GM19023 (cell line): ENCODE measurements at regions not wholly inside any gene's neighbourhood (a gene's known extent, or its start where the extent isn't known, plus 50 kb on each side); places are given as distances from the start of the nearest gene placed in this dataset.

Experiments used
- ATAC-seq: cut with Tn5 transposase; IDR thresholded peaks from one replicate; pipeline ENCODE4 v1.9.1; 2021; ENCODE audit warnings: mild to moderate bottlenecking, moderate library complexity; ENCODE audit not compliant: unreplicated experiment

- no peak for ATAC-seq
Measured at GRCh38 chr5:2255915-2256690, 373.4 kb upstream of the IRX4 start.

GRCh38 chr5:2254880-2255750 is 372.4 kb upstream of the IRX4 start:
- no peak for ATAC-seq

- no peak for ATAC-seq
Measured at GRCh38 chr5:2254406-2254805, 371.7 kb upstream of the IRX4 start.

DNA sequence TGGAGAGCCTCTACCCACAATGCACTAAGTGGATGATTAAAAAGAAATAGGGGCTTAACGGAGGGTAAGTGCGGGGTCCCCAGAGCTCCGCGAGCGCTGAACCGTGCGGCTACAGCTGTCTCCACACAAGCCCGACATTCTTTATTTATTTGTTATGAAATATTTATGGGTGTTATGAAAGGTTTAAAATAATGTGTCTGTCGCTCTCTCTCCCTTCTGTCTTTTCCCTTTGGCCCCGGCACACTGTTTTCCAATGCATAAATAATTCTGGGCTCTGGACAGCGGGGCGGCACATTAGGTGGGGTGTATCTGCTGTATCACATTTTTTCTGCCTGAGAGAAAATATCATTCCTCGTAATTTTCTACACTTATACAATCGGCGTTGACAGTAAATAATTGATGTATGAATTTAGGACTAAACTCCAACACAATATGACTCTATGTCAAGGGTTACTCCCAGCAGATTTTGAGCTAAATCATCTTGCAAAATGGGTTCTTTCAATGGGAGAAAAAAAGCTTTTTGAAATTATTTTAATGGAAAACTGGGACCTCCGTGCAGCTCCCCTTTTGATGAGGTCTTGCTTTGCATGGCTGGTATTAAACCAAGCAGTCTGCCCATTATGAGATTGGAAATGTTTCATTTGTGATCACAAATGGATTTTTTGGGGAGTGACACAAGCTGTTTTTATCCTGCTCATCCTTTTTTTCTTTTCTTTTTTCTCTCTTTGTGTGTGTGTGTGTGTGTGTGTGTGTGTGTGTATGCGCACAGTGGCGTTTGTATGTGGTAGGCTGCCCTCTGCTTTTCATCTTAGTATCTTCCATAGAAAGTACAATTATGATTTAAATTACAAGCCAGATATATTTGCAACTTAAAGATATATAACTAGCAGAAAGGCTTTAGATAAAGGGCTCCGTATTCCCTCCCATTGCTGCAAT is 370.6 kb upstream of the IRX4 start:
- no peak for ATAC-seq

DNA sequence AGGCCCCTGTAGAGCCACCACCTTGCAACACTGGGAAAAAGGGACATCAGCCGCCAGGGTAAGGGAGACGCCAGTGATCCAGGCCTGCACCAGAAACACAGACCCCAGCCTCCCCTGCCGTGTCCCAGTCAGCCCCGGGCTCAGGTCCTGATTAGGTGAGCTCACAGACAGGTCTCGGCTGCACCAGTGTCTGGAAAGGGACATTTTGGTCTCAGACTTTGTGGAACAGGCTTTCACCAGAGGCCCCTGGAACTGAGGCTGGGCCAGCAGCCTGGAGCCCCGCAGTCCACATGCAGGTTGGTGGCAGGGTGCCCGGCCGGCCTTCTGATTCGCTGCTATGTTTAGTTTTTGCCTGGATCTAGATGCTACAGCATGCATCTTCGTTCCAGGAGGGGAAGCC is 369.0 kb upstream of the IRX4 start:
- ATAC-seq: no peak

DNA sequence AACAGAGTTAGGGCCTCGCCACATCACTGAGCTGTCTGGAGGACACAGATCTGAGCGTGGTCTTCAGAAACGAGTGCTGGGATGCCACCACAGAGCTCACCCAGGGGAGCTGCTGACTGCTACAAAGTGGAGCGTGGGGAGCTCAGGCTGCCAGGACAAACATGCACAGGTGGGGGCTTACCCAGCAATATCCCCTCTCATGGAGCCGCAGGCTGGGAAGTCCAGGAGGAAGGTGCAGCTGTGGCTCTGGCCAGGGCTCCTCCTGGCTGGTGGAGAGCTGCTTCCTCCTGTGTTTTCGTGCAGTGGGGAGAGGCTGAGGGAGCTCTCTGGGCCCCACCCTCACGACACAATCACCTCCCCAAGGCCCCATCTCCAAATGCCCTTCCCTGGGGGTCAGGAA is 368.6 kb upstream of the IRX4 start:
- ATAC-seq: no peak

DNA sequence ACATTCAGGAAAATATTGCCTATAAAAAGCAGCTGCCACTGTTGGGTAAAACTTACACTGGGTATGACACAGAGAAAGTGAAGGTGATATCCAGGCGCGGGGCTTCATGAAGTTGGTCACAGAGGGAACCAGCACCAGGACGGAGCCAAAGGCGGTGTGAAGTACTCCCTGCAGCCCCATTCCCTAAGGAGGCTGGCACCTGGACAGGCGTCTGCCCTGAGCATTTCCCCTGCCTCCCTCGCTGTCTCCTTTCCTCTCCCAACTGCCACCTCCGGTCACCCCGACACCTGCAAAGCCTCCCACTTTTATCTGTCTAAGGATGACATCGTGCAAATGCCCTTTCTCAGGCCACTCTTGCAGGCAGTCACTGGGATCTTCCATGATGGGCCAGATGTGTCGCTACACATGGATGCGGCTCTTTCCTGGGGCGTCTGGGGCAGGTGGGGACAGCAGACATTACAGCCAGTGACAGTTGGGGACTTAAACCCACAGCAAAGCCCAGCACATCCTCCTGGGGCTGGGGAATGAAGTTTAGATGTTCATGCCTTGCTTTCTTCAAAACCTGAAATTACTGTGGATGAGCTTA is 367.7 kb upstream of the IRX4 start:
- no peak for ATAC-seq

DNA sequence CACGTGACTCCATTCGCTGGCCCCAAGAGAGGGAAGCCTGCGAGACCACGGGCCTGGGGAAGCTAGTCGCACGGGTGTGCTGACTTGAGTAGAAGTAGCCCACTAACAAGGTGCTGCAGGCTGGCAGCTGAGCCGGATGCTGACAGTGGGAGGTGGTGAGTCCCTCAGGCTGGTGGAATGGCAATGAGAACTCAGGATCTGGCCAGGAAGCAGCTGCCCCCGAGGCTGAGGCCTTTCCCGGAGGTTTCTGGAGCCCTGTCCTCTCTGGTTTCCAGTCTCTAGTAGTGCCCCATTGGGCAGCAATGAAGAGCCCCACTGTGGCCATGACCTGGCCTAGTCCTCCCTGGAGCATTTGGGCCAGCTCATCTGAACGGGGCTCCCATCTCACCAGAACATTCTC is 366.7 kb upstream of the IRX4 start:
- no peak for ATAC-seq

- ATAC-seq: no peak
Measured at GRCh38 chr5:2249026-2249425, 366.3 kb upstream of the IRX4 start.

DNA sequence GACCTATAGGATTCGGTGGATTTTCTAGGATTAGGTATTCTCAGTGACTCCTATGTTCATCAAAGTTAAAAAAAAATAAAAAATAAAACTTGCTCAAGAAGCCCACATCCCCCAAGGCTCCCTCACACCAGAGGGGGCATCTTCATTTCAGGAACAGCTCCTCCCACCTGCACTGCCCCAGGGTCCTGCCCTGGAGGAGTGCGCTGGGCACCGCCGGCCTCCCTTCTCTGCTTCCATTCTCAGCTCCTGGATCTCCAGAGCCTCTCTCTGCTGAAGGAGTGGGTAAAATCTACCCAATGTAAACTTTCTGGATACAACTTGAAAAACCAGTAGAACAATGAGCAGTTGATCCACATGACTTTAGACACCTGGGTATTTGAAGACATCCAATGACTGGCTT is 359.8 kb upstream of the IRX4 start:
- no peak for ATAC-seq

DNA sequence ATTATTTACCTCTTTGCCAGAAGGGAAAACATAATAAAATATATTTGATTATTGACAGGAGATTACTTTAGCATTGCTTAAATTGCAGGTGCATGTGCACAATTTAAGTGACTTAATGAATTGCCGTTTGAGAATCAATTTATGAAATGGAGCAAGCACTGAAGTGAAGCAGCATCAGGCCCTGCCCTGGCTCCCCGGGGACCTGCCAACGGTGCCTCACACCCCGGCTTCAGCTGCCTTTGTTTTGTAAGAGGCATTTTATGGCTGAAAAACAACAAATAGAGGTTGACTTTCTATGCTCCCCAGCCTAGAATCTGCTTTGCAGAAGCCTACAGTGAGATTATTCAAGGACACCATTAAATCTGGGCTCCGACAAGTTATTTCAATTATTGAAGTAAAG is 359.1 kb upstream of the IRX4 start:
- no peak for ATAC-seq

DNA sequence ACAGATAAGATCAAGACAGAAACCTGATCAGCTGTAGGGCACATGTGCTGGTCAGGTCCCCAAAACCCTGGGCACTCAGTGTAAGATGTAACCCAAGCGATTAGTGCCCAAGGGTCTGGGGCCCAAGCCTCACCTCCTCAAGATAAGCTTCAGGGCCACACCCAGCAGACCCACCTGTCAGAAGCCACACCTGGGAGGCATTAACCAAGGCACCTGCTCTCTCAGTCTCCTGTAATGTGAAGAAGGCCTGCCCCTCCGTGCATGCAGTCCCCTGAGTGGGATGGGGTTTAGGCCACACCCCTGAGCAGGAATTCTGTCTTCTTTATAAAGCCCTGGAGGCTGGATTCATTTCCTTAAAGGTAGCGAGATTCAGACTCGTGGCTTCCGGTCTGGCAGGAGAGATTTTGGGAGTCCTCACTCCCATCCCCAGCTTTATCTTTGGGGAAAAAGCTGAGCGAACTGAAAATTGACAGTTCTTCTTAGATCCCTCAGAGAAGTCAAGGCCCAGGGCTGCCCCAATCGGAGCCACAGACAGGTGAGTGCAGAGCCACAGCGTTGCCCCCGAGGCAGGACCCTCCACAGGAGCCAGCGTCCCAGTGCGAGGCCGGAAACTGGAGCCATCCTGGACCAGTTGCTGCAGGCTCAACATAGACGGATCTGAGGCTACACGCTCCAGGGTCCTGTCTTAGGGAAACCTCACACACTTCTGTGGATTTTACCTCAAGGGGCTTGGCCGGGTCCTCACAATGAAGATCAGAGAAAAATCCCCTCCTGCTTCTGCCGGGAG is 357.6 kb upstream of the IRX4 start:
- ATAC-seq: no peak

GRCh38 chr5:2239201-2239910 is 356.6 kb upstream of the IRX4 start:
- no peak for ATAC-seq

GRCh38 chr5:2238732-2239131 is 356.0 kb upstream of the IRX4 start:
- no peak for ATAC-seq

GRCh38 chr5:2227433-2227832 is 344.7 kb upstream of the IRX4 start:
- ATAC-seq: no peak

DNA sequence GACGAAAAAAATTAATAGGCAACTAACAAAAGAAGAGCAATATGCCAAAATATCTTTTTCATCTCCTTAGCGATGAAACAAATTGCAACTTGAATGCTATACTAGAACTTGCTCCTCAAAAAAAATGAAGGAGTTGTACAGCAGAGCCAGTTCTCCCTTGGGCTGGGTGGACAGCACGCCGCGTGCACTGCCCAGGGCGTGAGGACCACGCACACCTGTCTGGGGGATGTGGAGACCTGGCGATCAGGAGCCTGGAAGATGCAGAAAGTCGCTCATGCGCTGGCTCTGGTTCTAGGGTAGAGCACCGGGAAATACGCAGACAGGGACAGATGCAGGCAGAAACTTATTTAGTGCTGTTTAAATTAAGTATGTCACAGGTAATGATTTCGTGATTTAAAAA is 342.0 kb upstream of the IRX4 start:
- no peak for ATAC-seq

DNA sequence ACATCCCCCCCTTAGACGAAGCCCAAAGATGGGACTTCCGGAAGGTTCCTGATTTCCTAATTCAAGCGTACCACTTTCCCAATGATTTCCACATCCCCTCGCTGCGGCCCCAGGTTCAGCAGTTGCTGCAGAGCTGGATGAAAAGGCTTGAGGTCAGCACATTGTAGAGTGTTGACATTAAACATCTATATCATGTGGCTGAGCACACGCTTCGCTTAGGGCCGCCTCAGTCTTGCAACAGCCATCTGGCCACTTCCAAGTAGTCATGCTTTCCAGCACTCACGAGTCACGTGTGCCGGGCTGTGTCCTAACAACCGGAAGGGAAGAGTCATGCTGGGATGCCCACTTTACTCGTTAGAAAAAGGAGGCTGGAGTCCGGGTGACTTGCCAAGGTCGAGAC is 340.6 kb upstream of the IRX4 start:
- no peak for ATAC-seq

GRCh38 chr5:2222246-2222992 is 339.7 kb upstream of the IRX4 start:
- ATAC-seq: no peak

- ATAC-seq: no peak
Measured at GRCh38 chr5:2221450-2221849, 338.7 kb upstream of the IRX4 start.
